ENCODE measurements at regions not wholly inside any gene's neighbourhood (a gene's known extent, or its start where the extent isn't known, plus 50 kb on each side); places are given as distances from the start of the nearest gene placed in this dataset.
A peak's percentile ranks its signal among the peaks of the same experiment; 100 is the strongest.

DNA sequence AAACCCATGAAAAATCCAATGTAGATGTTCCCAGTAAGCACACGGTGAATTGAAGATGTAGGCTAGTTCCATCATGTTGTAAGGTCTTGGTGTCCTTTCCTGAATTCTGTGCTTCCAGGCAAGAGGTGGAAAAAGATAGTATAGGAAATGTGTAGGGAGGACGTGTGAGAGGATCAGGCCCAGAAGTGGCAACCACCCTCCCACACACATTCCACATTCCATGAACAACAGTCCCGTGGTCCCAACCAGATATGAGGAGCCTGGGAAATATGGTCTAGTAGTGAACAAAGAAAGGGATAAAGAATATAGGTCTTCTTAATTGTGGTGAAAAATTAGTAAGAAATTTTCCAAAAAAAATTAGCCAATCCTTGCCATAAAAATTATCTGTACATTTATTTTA lies 1254.2 kb upstream of the SLC10A2 start:
- 75 to 79% methylated on average over 3 of the region's 3 CpGs for WGBS, 2 donors
- H3K4me1 ChIP-seq: no peaks in the 10 kb centered on the region

DNA sequence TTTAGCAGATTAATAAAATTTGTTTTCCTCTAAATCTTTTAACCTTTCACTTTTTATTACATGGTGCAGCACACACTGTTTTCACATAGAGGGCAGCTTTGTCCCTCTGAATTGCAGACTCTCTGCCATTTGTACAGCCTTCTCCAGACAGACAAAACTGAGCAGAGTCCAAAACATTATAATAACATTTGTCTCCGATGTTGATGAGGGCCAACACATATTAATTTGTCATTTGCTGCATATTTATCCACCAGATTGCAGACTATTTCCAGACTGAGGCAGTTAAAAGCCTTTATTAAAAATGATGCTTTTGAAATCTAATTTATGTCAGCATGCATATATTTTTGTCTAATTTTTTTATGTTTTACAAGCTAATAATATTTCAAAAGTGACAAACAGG lies 1251.9 kb upstream of the SLC10A2 start:
- Histone ChIP-seq H3K4me1 (no peaks in the 10 kb centered on the region), H3K27me3 (no peaks in the 10 kb centered on the region), H3K27ac (no peak overlapping the region), H3K9me3 (no peaks in the 10 kb centered on the region), H3K36me3 (replicated peaks in 1 of 2; ENCODE audit: insufficient read depth in 1 of 2, low read depth in 2 of 2) (no peaks in the 10 kb centered on the region), H3K4me3 (no peak overlapping the region)
- ATAC-seq (no peak), DNase-seq (no peak)
- TF ChIP-seq CTCF (IDR thresholded peaks at IDR 0.05) (peak in 4 of 7 experiments; percentile 9 to 27 (median 18)), POLR2A (IDR thresholded peaks at IDR 0.05) (no peak)
- 5 to 8% methylated on average over 1 of the region's 1 CpG for WGBS, 2 donors
- intact Hi-C loops (cut with DNase I): no loop called here

More for the DNA sequence above, 1254.2 kb upstream of the SLC10A2 start:
- TF ChIP-seq CTCF (IDR thresholded peaks at IDR 0.05): no peak
- no peak for TF ChIP-seq POLR2A (IDR thresholded peaks at IDR 0.05)
- no peak overlapping the region for H3K27ac ChIP-seq
- ATAC-seq (no peak), DNase-seq (no peak)
- intact Hi-C loops (cut with DNase I): no loop called here
- H3K36me3 ChIP-seq (replicated peaks in 1 of 2; ENCODE audit: insufficient read depth in 1 of 2, low read depth in 2 of 2): no peaks in the 10 kb centered on the region
- no peak overlapping the region for H3K4me3 ChIP-seq
- no peaks in the 10 kb centered on the region for H3K9me3 ChIP-seq
- H3K27me3 ChIP-seq: no peaks in the 10 kb centered on the region

DNA sequence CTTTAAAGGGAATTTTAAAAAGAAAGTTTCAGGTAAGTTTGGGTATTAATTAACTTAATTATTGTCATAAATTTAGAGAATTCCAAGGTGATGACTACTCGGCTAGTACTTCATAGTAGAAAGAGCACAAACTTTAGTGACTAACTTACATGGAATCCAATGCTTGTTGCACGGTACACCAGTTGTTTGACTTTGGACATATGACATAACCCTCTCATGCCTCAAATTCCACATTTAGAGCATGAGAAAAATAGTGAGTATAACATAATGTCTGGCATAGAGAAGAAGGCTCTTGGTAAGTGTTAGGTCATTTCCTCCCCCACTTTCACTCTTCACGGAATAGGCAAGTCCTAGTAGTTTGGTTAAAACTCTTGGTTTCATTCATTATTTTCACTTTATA lies 1249.4 kb upstream of the SLC10A2 start:
- no peaks in the 10 kb centered on the region for H3K9me3 ChIP-seq
- 57 to 65% methylated on average over 3 of the region's 3 CpGs for WGBS, 2 donors
- no peaks in the 10 kb centered on the region for H3K4me1 ChIP-seq
- H3K27ac ChIP-seq: no peak overlapping the region
- DNase-seq: no peak
- intact Hi-C loops (cut with DNase I): no loop called here
- no peak for TF ChIP-seq POLR2A (IDR thresholded peaks at IDR 0.05)
- TF ChIP-seq CTCF (IDR thresholded peaks at IDR 0.05): no peak
- H3K4me3 ChIP-seq: no peak overlapping the region
- ATAC-seq: peak; percentile 59
- no peaks in the 10 kb centered on the region for H3K36me3 ChIP-seq (replicated peaks in 1 of 2; ENCODE audit: insufficient read depth in 1 of 2, low read depth in 2 of 2)
- no peaks in the 10 kb centered on the region for H3K27me3 ChIP-seq

DNA sequence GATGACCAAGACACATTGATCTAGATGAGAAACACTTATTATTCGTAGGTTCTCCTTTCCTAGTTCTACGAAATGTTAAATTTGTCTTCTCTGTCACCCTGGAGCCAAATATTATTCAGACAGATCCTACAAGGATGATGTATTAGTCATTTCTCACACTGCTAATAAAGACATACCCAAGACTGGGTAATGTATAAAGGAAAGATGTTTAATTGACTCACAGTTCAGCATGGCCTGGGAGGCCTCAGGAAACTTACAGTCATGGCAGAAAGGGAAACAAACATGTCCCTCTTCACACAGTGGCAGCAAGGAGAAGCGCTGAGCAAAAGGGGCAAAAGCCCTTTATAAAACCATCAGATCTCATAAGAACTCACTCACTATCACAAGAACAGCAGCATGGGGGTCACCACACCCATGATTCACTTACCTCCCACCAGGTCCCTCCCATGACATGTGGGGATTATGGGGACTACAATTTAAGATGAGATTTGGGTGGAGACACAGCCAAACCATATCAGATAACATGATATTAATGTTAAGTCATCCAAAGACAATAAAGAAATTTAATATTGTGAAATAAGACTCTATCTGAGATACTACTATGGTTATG lies 1248.8 kb upstream of the SLC10A2 start:
- TF ChIP-seq POLR2A (IDR thresholded peaks at IDR 0.05) (no peak), CTCF (IDR thresholded peaks at IDR 0.05) (no peak)
- Histone ChIP-seq H3K4me1 (no peaks in the 10 kb centered on the region), H3K4me3 (no peak overlapping the region), H3K27me3 (no peaks in the 10 kb centered on the region), H3K9me3 (no peaks in the 10 kb centered on the region), H3K27ac (no peak overlapping the region), H3K36me3 (replicated peaks in 1 of 2; ENCODE audit: insufficient read depth in 1 of 2, low read depth in 2 of 2) (no peaks in the 10 kb centered on the region)
- no peak for ATAC-seq
- intact Hi-C loops (cut with DNase I): no loop called here
- 77 to 84% methylated on average over 3 of the region's 3 CpGs for WGBS, 2 donors
- no peak for DNase-seq

GRCh38 chr13:104314321-104314720 lies 1248.1 kb upstream of the SLC10A2 start:
- DNase-seq (no peak), ATAC-seq (no peak)
- 85 to 93% methylated on average over 1 of the region's 1 CpG for WGBS, 2 donors
- H3K9me3 ChIP-seq: no peaks in the 10 kb centered on the region
- TF ChIP-seq POLR2A (IDR thresholded peaks at IDR 0.05): no peak
- no peak for TF ChIP-seq CTCF (IDR thresholded peaks at IDR 0.05)
- H3K27ac ChIP-seq: no peak overlapping the region
- H3K27me3 ChIP-seq: no peaks in the 10 kb centered on the region
- H3K4me1 ChIP-seq: no peaks in the 10 kb centered on the region
- no peak overlapping the region for H3K4me3 ChIP-seq
- intact Hi-C loops (cut with DNase I): no loop called here
- H3K36me3 ChIP-seq (replicated peaks in 1 of 2; ENCODE audit: insufficient read depth in 1 of 2, low read depth in 2 of 2): no peaks in the 10 kb centered on the region
